H1 (cell line): ENCODE measurements at regions not wholly inside any gene's neighbourhood (a gene's known extent, or its start where the extent isn't known, plus 50 kb on each side); places are given as distances from the start of the nearest gene placed in this dataset.

Source experiments
- POU5F1 ChIP-seq: IDR thresholded peaks from 2 replicates; pipeline ENCODE4 v1.6.1; 2011; ENCODE audit warnings: low read depth, mild to moderate bottlenecking, low read length, moderate library complexity
- RAD21 ChIP-seq, 2 experiments: IDR thresholded peaks in 1 of 2; conservative IDR thresholded peaks in 1 of 2; 2 replicates each; pipeline ENCODE4 v1.6.1; 2011; ENCODE audit warnings: low read depth in 2 of 2, low read length in 2 of 2, improper control_type of control experiment in 1 of 2, inconsistent platforms in 1 of 2, mild to moderate bottlenecking in 1 of 2, moderate library complexity in 1 of 2

GRCh38 chr11:41989823-41990380 lies 530.5 kb upstream of the LRRC4C start (continued):
- TF ChIP-seq RAD21 (IDR thresholded peaks at IDR 0.05 in 1 of 2, conservative IDR thresholded peaks at IDR 0.05 in 1 of 2; ENCODE audit: low read depth in 2 of 2, low read length in 2 of 2) (no peak), POU5F1 (no peak)
